ENCODE measurements at regions not wholly inside any gene's neighbourhood (a gene's known extent, or its start where the extent isn't known, plus 50 kb on each side); places are given as distances from the start of the nearest gene placed in this dataset.

DNA sequence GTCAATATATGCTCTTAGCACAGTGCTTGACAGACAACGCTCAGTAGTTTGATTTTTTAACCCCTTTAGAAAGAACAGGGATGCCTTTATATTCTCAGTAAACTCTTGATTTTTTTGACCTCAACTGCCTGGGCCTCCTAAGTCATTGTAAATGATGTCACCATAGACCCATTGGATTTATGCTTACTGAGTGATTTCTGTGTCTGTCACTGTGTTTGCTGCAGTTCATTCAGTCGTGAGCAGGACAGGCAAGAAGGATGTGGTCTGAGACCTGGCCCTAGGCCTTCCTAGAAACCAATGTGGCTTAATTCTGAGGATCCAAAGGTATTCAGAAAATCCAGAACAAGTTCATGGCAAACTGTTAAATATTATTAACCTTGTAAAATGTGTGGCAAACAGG, 868.1 kb downstream of the XPNPEP1 start:
- TF ChIP-seq, protein P1, sequence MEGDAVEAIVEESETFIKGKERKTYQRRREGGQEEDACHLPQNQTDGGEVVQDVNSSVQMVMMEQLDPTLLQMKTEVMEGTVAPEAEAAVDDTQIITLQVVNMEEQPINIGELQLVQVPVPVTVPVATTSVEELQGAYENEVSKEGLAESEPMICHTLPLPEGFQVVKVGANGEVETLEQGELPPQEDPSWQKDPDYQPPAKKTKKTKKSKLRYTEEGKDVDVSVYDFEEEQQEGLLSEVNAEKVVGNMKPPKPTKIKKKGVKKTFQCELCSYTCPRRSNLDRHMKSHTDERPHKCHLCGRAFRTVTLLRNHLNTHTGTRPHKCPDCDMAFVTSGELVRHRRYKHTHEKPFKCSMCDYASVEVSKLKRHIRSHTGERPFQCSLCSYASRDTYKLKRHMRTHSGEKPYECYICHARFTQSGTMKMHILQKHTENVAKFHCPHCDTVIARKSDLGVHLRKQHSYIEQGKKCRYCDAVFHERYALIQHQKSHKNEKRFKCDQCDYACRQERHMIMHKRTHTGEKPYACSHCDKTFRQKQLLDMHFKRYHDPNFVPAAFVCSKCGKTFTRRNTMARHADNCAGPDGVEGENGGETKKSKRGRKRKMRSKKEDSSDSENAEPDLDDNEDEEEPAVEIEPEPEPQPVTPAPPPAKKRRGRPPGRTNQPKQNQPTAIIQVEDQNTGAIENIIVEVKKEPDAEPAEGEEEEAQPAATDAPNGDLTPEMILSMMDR (IDR thresholded peaks at IDR 0.05; ENCODE audit: low read length) = no peak
- no peak for TF ChIP-seq EZH2 (IDR thresholded peaks at IDR 0.05; ENCODE audit: borderline replicate concordance, low read length)

All from OCI-LY1 (cell line).